ENCODE measurements at regions not wholly inside any gene's neighbourhood (a gene's known extent, or its start where the extent isn't known, plus 50 kb on each side); places are given as distances from the start of the nearest gene placed in this dataset.

DNA sequence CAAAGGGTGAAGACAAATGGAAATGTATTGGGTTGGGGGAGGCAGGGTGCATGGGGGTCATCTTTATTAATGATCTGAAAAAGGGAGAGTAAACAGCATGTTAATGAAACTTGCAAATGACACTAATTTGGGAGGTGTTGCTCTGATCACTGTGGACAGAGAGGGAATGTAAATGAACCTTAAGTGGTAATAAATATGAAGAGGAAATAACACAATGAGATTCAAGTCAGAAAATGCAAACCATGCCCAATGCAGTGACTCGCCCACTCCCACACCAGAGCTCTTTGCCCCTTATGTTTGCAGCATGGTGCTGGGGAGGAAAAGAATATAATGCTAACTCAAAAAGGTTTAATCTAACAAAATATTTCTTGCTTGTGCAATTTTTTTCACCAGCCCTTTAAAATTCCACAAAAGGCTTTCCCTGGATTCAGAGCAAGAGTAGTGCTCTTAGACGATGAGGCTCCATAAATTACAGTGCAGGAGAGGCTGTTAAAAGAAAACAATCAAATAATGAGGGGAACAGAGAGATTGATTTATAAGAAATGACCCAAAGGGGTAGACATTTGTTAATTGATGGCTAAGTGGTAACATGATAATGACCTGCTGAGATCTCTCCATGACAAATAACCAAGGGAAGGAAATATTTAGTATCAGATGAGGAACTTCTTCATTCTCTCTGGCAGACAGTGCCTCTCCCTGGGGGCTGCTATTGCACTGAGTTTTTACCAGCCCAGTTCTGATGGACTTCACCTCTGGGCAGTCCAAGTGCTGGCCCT lies 210.0 kb upstream of the PPP2R3A start:
- DNase-seq: no peak

DNA sequence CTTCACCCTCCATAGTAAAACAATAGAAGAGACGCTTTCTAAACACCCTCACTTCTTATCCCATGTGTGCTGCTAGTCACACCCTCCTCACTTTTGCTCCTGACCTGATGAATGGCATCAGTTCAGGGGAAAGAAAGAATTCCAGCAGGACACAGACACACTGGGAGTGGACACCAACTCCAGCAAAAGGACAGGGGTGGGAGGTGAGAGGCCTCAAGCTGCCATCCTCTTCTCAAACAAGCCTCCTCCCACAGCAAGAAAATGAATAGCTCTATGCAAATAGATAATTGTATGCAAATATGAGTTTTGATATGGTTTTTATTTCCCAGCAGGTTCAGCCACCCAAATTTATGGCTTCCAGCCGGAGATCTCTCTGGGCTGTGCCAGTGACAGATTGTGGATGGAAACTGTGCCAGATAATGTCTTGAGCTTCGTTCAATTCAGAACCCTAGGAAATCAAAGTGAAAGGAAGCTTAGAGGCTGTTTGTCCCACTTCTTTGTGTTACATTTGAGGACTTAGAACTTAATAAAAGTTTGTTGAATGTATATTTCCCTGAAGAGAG lies 209.3 kb upstream of the PPP2R3A start:
- DNase-seq: no peak

- DNase-seq: no peak
Observed at GRCh38 chr3:135757421-135757820, 208.1 kb upstream of the PPP2R3A start.

DNA sequence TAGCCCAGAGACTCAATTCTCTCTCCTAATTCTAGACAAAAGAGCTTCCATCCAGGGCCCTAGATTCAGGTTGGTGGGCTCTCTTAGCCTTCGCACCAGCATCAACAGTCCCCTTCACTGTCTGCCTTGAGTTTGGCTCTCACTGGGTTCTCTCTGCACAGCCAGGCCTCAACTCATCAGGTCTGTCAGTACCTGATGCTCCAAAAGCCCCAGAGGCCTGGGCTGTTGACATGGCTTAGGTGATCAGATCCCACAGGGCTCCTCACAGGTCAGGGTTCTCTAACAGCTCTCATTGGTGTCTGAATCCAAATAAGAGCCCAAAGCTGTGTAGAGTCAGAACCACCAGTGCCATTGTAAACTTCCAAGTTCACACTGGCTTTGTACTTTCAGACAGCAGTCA lies 206.6 kb upstream of the PPP2R3A start:
- no peak for DNase-seq

GRCh38 chr3:135759651-135760050 lies 205.9 kb upstream of the PPP2R3A start:
- DNase-seq: no peak

- DNase-seq: no peak
Observed at GRCh38 chr3:135760581-135760980, 204.9 kb upstream of the PPP2R3A start.

GRCh38 chr3:135762188-135762856 lies 203.2 kb upstream of the PPP2R3A start:
- DNase-seq: no peak

GRCh38 chr3:135766115-135766514 lies 199.4 kb upstream of the PPP2R3A start:
- no peak for DNase-seq

DNA sequence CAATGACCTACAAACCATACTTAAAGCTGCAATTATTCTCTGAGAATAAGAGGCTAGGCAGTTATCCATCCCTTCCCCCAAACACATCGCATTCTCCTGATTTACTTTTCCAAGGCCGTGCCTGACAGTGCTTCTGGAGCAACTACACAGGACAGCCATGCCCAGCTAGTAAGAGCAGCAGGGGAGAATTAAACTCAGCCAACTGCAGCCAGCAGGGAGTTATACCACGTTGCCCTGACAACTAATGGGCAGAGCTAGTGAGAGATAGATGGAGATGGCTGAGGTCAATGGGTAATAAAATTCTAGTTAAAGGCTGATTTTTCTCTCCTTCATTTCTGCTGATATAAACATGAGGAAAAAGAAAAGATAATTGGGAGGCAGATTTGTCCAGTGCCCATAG lies 193.8 kb upstream of the PPP2R3A start:
- no peak for DNase-seq

DNA sequence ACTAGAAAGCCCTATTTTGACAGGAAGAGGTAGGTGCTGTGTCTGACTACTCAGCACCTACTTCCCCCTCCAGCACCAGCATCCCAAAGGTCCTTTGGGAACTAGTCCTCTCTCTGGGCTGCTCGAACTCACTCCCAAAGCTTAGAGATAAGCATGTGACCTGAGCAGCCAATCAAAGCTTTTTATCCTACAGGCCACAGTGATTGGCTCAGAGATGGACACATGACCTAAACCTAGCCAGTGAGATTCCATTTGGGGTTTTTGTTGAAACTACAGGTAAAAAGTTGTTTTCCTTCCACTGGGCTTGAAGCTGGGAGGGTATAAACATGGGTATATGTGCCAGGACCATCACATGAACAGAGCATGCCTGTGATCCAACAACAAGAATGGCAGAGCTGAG lies 186.5 kb upstream of the PPP2R3A start:
- DNase-seq: no peak

- no peak for DNase-seq
Observed at GRCh38 chr3:135779590-135780235, 185.8 kb upstream of the PPP2R3A start.

- DNase-seq: no peak
Observed at GRCh38 chr3:135781026-135781815, 184.3 kb upstream of the PPP2R3A start.

DNA sequence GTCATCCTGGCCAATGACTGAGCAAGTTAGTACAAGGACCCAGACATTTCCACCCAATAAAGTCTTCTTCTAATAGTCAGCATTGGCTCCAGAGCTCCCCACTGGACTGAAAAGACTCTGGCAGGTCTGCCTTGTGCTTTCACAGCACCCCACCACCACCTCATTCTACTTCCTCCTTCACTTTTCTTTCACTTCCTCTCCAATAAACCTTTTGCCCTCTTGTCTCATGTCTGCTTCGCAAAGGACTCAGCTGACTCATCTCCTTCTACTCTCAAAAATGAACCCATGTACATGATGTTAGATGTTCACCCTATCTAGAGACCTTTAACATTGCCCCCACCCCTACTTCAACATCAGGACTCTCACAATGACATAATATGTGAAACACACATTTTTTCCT lies 181.0 kb upstream of the PPP2R3A start:
- no peak for DNase-seq

- no peak for DNase-seq
Observed at GRCh38 chr3:135788146-135788545, 177.4 kb upstream of the PPP2R3A start.

DNA sequence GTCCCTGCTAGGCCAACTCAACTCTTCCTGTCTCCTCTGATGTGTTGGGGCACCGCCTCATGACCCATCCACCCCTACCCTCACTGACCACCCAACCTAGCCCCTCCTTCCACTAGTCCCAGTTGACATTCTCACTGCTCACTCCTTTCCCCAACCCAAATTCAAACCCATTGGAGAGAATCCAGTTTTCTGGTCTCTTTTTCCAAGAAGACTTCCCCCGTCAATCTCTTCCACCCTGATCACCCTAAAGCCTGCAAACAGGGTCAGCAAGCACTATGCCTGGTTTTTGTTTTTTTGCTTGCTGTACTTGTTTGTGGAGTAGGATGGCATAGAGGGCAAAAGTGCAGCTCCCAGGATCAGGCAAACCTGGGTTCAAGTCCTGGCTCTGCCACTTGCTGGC lies 176.6 kb upstream of the PPP2R3A start:
- no peak for DNase-seq

GRCh38 chr3:135792174-135792573 lies 173.4 kb upstream of the PPP2R3A start:
- DNase-seq: no peak

- DNase-seq: no peak
Observed at GRCh38 chr3:135792858-135793475, 172.6 kb upstream of the PPP2R3A start.

DNA sequence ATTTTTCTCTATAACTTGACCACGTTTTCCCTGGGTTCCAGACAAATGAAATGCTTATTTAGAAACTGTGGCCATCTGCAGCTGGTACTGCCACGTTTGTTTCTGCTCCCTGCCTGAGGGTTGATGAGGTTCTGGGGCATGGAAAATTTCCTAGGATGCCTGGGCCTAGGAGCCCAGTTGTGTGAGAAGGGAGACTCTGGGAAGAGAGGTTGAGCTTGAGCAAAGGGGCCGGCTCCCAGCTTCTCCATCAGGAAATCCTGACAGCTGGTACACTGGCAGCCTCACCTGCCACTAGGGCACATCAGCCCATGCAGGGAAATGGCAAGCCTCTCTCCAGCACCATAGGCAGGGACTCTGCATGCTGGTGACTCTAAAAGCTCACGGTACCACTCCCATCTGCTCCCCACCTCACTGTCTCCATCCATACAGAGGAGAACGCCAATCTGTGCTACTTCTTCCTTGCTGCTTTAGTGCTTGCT lies 165.4 kb upstream of the PPP2R3A start:
- no peak for DNase-seq

DNA sequence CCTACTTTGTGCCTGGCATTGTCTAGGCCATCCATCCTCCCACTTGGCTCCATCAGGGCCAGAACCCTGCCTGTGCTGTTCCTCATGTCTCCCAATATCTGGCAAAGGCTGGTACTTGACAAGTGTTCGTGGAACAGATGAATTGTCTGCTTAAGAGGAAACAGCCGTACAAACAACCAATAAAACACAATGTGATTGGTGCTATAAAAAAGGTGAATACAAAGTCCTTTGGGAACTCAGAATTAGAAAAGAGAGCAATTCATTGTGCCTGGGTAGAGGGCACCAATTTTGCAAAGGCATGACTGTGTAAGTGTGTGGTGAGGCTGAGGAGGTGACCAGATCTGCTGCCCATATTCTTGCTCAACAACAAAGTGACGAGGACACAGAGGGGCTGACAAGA lies 164.5 kb upstream of the PPP2R3A start:
- DNase-seq: no peak

GRCh38 chr3:135802171-135802570 lies 163.4 kb upstream of the PPP2R3A start:
- DNase-seq: no peak

- DNase-seq: no peak
Observed at GRCh38 chr3:135803028-135803692, 162.4 kb upstream of the PPP2R3A start.

GRCh38 chr3:135805752-135806151 lies 159.8 kb upstream of the PPP2R3A start:
- no peak for DNase-seq

Data from activated CD4-positive, alpha-beta T cell treated with anti-CD3 and anti-CD28 coated beads, Interleukin-2, amount 50 U/mL, for 4 hours (primary cell).